DND-41 (cell line): ENCODE measurements at regions not wholly inside any gene's neighbourhood (a gene's known extent, or its start where the extent isn't known, plus 50 kb on each side); places are given as distances from the start of the nearest gene placed in this dataset.

Source experiments
- CTCF ChIP-seq: IDR thresholded peaks from 2 replicates; pipeline ENCODE4 v1.5.1; 2012; ENCODE audit warnings: borderline replicate concordance, low read length, moderate library complexity, mild to moderate bottlenecking; ENCODE audit not compliant: poor library complexity, severe bottlenecking; ENCODE audit errors: extremely low read depth
- EZH2 ChIP-seq: IDR thresholded peaks from 3 replicates; pipeline ENCODE4 v1.6.1; 2012; ENCODE audit warnings: borderline replicate concordance, low read depth, mild to moderate bottlenecking, moderate library complexity, low read length, inconsistent platforms; ENCODE audit not compliant: severe bottlenecking

DNA sequence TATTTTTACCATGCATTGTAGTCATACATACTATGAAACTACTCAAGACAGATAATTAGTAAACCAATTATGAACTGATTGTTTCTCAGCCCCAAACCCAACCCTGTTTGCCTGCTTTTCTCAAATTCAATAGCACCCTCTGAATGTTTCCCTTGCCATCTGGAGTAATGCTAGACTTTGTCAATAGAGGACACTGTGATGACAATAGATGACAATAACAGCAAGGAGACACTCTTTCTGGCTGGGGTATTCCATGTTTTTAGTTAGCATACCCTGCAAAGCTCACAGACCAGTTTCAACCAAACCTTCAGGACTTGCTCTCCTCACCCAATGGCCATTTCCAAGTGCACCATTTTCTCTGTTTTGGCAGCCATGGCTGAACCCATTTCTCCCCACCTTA lies 108.5 kb upstream of the LRRC7 start:
- TF ChIP-seq CTCF: no peak
- no peak for TF ChIP-seq EZH2
